AG08395 (cell line): ENCODE measurements at regions not wholly inside any gene's neighbourhood (a gene's known extent, or its start where the extent isn't known, plus 50 kb on each side); places are given as distances from the start of the nearest gene placed in this dataset.
"Not testable (repeated sequence)": the region's sequence is repeated elsewhere in the genome, so short reads cannot be mapped to it uniquely, and the experiment has no call there.

Experiments
- DNase-seq: peaks from one replicate; pipeline ENCODE4 v3.0.0; 2012; ENCODE audit warnings: mixed read lengths, low spot score

DNA sequence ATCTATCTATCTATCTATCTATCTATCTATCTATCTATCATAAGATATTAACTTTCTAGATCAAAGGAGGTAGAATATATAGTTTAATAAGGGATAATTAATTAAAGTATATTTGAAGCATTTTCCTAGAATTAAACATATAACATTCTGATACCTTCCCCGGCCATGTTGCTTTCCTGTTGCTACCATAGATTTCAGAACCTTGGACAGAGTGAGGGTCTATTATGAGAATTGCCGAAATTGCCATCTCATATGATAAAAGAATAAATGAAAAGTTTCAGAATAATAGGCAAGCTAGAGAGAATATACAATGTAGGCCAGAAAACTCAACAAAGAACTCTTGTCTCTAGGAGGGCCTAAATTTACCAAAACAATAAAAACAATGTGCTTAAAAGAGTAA lies 706.1 kb upstream of the TMPRSS15 start:
- DNase-seq, result no peak

DNA sequence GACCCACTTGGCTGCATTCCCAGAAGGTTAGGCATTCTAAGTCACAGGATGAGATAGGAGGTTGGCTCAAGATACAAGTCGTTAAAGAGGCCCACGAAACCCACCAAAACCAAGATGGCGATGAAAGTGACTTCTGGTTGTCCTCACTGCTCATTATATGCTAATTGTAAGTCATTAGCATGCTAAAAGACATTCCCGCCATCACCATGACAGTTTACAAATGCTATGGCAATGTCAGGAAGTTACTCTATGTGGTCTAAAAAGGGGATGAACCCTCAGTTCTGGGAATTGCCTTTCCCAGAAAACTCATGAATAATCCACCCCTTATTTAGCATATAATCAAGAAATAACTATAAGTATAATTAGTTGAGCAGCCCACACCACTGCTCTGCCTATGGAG lies 715.7 kb upstream of the TMPRSS15 start:
- DNase-seq, result not testable (repeated sequence)

DNA sequence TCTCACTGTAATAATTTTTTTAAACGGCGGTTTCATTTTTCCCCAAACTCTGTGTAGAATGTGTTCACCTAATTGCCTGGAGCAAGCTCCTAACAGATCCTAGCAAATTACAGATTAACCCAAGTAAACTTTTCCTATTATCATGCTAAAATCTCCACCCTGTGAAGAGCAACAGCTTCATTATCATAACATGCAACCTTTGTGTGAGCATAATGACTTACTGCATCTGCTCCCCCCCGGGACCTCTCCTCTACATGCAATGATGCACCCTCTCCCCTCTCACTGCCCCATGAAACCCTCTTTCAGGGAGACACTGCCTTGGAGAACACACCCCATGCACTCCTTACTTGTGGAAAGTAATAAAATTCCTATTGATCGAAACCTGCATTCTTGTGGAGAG lies 717.0 kb upstream of the TMPRSS15 start:
- DNase-seq, result no peak

DNA sequence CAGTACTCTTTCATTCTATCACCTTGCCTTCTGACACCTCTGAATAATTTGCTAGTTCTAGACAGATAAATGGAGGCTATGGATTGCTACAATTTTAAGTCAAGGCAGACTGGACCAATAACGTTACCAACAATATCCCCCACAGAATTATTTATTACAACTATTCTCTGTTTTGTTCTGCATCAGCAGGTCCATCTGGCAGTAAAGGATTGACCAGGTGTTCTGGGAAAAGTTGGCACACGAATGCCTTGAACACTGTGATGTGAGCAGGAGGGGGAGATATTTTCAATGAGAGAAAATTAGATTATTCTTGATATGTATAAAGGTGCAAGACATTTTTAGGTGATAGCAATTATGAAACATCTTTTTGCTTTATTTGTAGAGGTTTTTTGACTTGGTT lies 718.8 kb upstream of the TMPRSS15 start:
- DNase-seq, result no peak

DNA sequence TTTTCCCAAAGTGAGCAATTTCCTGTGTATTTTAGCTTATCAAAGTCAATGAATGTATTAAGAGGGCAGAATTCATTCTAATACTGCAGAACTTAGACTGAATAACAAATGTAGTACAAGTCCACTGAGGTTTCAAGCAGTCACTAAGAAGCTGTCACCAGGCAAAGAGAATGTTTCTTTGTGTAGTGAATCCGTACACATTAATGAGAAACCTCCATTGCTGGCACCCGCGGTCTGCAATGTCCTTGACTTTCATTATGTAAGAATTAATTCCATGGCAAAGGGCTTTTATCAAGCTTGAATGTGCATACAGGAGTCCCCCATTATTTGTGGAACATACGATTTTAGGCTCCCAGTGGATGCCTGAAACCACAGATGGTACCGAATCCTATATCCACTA lies 719.5 kb upstream of the TMPRSS15 start:
- DNase-seq, result no peak

DNA sequence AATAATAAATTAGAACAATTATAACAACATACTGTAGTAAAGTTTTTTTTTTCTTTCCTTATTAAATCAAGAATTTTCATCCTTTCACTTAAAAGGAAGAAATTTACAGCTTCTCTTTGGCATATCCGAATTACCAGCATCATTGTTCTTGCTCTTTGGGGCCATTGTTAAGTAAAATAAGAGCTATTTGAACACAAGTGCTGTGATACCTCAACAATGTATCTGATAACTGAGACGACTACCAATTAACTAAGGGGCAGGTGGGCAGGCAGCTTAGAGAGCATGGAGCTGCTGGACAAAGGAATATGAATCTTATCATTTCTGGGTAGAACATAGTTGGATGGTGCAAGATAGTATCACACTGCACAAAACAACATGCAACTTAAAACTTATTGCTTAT lies 719.9 kb upstream of the TMPRSS15 start:
- no peak for DNase-seq

DNA sequence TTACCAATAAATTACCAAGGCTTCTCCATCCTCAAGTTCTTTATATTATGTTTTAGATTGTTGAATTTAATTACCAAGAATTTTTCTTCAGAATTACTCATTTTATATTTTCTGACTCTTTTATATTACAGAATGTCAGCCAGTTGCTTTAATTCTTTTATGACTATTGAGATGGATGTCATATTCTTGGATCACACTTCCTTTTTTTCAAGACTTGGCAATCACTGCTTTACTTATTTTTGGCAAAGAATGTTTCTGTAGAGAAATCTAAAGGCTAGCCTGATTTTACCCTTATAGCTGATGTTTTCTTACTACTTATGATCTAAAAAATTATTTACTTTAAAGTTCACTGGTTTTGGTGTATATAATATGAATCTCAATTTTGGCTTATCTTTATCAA lies 721.1 kb upstream of the TMPRSS15 start:
- DNase-seq, result no peak

DNA sequence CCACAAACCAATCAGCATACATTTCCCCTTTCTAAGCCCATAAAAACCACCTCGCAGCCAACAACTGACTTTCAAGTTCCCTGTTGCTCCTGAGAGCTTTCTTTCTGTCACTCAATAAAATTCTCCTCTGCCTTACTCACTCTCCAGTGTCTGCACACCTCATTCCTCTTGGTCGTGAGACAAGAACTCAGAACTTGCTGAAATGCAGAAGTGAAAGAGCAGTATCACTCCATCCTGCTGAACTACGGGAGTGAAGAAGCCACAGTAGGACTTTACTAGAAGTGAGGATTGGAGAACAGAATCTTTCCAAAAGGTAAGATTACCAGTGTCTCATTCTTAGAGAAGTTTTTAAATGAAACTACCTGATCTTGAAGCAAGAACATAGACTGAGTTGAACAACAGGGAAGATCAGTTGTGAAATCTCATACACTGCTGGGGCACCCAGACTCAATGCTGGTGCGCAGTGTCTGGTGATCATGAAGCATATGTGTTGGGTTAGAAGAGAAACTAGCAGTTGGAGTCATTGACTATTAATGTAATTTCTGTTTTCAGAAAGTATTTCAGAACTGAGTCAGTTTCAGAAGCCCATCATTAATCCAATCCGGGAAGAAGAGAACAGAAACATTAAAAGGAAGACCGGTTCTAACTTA lies 726.9 kb upstream of the TMPRSS15 start:
- DNase-seq, result no peak

DNA sequence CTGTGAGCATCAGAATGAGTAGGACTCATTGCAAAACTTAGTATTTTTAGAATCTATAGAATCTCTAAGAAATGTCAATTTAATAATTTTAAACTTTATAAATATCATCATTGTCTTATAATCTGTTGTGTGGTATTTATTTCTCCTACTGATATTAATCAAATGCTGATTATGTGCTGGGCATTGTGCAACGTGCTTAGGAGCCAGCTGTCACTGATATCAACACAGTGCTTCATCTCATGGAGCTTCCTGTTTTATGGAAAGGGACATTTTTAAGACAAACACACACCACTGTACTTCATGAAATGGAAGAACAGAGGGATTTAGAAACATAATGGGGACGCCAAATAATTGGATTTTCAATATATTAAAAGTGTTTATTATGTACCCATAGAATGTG lies 737.9 kb upstream of the TMPRSS15 start:
- no peak for DNase-seq

DNA sequence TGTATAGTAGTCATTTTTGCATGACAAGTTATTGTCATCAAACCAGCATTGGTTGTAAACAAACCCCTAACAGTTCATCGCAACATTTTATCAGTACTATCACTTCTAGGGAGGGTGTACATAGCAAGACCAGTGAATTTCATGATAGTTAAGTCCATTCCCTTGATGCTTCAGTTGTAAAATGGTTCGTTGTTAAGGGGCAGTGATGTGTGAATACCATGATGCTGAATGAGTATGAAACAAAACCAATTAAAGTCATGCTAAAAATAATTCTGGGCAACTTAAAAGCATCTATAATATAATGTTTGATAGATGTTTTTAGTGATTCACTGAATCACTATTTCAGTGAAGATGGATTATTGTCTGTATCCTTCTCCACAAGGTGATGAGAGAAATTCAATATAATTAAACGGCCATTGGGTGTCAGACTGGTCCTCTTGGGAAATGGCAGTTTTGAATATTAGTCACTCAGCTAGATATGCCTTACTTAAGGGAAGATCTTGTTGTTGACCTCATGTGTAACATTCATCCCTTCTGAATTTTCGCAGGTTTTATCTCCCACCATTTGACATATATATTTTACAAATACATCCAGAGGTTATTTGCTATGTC lies 742.2 kb upstream of the TMPRSS15 start:
- DNase-seq, result no peak

DNA sequence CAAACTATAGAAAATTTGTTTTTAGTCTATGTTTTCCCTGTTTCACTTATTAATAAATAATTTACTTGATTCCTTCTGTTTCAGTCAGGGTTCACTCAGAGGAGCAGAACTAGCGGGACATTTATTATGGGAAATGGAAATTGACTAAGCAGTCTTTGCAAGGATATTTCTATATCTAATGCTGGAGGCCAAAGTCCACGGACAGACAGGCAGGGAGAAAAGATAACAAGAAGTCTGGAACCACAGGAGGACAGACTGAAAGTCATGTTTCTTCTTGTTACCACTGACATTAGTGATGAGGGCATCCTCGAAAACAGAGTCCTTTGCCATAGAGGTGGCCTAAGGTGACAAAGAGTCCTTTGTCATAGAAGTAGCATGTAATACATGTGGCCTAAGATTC lies 744.5 kb upstream of the TMPRSS15 start:
- no peak for DNase-seq

DNA sequence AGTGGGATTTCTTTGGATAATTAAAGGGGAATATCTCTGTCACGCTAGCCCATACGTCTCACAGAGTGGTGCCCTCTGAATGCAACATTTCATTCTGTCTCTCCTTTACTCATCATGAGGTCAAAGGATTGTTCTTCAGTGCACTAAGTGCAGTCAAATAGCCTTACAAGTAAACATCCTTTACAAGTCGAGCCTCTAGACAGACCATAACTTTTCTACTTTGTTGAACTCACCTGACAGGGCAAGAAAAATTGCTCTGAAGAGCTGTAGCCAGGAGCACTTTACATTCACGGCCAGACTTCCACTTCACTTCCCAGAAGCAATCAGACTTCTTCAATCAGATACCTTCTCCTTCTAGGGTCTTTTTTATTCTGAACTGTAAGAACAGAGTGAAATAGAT lies 768.0 kb upstream of the TMPRSS15 start:
- DNase-seq, result no peak

DNA sequence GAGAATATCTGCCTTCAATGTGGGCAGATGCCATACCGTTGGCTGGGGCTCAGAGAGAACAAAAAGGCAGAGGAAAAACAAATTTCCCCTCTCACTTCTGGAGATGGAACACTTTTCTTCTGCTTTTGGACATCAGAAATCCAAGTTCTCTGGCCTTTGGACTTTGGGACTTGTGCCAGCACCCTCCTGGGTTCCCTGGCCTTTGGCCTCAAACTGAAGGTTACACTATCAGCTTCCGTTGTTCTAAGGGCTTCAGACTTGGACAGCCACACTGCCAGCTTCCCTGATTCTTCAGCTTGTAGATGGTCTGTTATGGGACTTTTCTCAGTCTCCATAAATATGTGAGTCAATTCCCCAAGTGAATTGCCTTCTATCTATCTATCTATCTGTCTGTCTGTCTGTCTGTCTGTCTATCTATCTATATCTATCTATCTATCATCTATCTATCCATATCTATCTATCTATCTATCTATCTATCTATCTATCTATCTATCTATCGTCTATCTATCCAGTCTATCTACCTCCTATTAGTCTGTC lies 778.1 kb upstream of the TMPRSS15 start:
- DNase-seq, result no peak

DNA sequence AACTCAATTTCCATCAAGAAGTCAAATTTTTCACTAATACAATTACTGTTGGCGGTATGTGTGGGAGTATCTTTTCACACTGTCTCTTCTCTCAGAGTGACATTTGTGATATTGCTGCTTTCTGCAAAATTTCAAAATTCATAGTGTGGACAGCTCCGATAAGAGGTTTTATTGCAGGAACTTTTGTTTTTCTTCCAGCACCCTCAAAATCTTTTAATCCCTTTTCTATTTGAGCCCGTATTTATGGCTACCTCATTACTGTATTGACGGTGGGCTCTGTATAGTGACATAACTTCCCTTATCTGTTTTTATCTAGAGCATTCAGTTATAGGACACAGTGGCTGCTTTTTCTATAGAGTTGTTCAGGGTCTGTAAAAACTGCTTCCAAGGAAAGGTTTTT lies 794.4 kb upstream of the TMPRSS15 start:
- no peak for DNase-seq

DNA sequence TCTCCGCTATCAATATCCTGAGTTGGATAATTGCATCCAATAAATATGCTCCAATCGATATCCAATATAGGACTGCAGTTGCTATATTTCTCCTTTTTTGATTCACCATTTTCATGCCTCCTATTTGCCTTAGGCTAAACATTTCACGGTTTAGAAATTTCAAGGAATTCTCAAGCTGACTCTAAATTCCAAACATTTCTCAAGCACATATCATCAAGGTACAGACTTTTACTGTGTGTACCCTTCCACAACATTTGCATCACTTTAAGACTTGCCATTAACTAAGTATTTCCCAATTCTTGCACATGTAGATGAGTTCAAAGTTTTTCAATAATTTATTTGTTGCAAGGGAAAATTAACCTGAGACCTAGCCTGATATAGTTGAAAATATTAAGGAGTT lies 795.2 kb upstream of the TMPRSS15 start:
- no peak for DNase-seq

DNA sequence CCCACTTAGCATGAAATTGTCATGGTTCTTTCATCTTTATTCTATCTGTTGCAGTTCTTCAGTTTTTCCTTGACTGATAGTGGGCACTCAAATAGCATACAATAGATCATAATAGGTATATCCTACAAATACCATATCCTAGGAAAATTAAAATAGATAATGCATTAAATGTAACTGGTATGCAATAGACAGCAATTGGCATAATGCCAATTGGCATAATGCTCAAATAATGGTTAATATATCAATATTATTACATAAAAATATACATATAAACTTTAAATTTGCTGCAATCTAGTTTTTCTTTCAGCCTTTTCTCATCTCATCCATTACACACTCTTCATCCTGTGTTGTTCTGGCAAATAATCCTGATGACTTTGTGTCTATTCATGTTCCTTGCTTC lies 814.6 kb upstream of the TMPRSS15 start:
- DNase-seq, result no peak

DNA sequence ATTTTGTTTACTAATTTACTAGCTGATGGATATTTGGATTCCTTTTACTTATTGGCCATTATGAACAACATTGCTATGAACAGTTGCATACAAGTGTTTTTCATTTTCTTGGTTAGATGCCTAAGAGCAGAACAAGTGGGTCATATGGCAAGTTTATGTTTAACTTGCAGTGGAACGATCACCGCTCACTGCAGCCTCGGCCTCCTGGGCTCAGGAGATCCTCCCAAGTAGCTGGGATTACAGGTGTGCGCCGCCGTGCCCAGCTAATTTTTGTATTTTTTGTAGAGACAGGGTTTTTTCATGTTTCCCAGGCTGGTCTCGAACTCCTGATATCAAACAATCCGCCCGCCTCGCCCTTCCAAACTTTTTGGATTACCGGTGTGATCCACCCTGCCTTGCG lies 820.5 kb upstream of the TMPRSS15 start:
- DNase-seq, result no peak

DNA sequence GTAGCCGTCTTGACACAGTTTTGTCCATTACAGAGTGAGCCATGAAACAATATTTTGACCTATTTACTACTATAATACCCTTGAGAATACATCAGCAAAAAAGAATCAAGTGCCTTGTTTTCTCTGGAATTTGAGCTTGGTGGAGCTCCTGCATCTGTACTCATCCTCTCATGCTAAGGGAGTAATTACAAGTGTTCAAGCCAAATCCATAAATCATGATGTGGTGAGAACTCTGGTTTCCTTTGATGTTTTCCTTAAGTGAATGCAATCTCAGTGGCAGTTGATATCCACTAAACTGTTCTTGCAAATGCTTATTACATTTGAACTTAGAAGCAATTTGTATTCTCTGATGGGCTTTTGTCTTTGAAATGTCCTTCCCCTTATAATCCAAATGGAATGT lies 824.6 kb upstream of the TMPRSS15 start:
- no peak for DNase-seq

DNA sequence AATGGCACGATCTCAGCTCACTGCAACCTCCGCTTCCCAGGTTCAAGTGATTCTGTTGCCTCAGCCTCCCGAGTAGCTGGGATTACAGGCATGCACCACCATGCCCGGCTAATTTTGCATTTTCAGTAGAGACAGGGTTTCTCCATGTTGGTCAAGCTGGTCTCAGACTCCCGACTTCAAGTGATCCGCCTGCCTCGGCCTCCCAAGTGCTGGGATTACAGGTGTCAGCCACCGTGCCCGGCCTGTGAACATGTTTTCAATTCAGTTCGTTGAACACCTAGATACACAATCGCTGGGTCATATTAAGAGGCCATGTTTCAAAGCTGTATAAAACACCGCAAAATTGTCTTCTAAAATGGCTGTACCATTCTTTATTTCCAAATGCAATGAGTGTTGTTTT lies 830.3 kb upstream of the TMPRSS15 start:
- not testable (repeated sequence) for DNase-seq

DNA sequence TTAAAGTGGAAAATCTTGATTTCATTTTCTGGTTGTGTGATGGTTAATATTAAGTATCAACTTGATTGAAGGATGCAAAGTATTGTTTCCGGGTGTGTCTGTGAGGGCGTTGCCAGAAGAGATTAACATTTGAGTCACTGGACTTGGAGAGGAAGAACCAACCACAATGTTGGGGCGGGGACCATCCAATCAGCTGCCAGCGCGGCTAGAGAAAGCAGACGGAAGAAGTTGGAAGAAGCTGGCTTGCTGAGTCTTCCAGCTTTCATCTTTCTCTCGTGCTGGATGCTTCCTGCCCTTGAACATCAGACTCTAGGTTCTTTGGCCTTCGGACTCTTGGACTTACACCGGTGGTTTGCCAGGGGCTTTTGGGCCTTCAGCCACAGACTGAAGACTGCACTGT lies 832.6 kb upstream of the TMPRSS15 start:
- DNase-seq, result no peak

DNA sequence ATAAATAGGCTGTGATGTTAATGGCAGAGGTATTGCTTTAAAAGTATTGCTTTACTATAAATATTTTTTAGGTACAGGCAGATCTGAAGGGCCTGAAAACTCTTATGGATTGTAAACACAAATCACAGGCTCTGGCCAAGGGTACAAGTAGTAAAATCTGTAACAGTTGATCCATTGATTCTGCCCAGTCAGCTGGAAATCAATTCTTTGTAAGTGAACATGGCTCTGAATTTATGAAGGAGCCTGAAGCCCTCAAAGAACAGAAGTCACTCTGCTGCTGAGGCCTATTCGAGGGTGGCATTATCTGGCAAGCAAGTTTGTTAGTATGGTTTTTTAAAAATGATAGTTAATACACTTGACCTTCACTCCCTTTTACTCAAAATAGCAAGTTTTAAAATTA lies 834.0 kb upstream of the TMPRSS15 start:
- DNase-seq, result no peak

DNA sequence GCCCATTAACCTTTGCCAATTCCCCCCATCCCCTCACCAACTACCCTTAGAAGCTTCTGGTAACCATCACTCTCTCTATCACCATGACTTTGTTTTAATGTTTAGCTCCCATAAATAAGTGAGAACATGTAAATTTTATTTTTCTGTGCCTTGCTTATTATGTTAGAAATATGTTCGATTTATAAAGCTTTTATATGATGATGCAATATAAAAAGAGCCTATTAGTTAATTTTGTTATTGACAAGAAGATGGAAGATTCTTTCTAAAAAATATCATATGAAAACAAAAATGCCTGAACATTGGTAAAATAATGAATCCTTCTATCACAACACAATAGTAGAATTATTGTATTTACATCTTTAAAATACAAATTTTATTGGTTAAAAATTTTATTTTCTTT lies 836.1 kb upstream of the TMPRSS15 start:
- DNase-seq, result no peak

DNA sequence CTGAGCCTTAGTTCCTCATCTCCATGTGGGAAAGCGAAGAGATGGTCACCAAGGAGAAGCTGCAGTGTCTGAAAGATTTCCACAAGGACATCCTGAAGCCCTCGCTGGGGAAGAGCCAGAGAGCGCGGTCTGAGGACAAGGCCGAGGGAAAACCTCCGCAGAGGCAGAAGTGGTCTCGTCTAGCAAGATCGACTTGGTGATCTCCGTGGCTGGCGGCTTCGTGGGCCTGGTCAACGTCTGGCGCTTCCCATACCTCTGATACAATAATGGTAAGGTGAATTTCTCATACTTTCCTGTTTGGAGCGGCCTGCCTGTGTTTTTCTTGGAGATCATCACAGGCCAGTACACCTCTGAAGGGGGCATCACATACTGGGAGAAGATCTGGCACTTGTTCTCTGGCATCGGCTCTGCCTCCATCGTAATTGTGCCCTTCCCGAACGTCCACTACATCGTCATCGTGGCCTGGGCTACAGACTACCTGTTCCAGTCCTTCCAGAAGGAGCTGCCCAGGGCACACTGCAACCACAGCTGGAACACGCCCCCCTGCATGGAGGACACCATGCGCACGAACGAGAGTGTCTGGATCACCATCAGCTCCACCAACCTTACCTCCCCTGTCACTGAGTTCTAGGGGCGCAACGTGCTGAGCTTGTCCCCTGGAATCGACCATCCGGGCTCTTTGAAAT lies 841.1 kb upstream of the TMPRSS15 start:
- DNase-seq, result no peak

DNA sequence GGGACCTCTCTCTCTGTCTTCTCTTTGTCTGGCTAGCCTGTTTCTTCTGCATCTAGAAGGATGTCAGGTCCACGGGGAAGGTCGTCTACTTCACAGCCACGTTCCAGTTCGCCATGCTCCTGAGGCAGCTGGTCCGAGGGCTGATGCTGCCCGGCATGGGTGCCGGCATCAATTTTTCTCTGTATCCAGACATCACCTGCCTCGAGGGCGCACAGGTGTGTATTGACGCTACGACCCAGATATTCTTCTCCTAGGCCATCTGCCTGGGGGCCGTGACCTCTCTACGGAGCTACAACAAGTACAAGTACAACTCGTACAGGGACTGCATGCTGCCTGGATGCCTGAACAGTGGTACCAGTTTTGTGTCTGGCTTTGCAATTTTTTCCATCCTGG lies 841.6 kb upstream of the TMPRSS15 start:
- DNase-seq, result no peak
